ENCODE measurements at regions not wholly inside any gene's neighbourhood (a gene's known extent, or its start where the extent isn't known, plus 50 kb on each side); places are given as distances from the start of the nearest gene placed in this dataset.

DNA sequence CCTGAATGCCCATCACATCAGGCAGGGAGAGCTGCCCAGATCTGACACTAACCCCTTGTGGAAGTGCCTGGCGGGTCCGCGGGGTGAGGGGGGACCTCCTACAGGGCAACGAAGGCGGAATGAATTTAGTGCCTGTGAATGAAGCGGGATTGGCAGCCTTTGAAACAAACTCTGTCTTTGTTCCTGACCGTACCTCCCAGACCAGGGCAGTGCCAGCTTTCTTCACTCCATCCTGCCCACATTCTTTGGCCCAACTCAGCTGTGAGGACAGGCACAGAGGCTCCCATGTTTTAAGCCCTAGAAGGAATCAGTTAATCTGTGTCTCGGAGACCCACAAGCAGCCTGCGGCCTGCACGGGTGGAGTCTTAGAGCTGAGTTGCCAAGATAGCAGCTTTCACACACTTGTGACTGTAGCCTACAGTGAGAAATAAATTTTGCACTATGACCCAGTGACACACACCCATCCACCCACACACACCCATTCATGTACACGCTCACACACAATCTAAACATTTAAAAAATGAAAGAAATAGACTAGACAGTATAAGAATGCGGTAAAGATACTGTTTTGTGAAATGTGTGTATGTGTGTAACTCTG, 60.1 kb upstream of the USP24 start:
- H3K4me3 ChIP-seq (ENCODE audit: low read depth, low read length), result no peak overlapping the region

GRCh38 chr1:55272994-55273393, 57.8 kb upstream of the USP24 start:
- Histone ChIP-seq H3K27ac (ENCODE audit: low read depth, low read length) (no peak overlapping the region), H3K27me3 (ENCODE audit: control insufficient read depth, insufficient read depth, low read length) (no peaks in the 10 kb centered on the region), H3K36me3 (ENCODE audit: control insufficient read depth, insufficient read depth, low read length) (no peaks in the 10 kb centered on the region), H3K4me3 (ENCODE audit: low read depth, low read length) (no peak overlapping the region), H3K9ac (ENCODE audit: low read depth, low read length) (no peak overlapping the region), H3K4me1 (ENCODE audit: control insufficient read depth, insufficient read depth, low read length) (peaks cover 20% of the 10 kb centered on the region), H3K9me3 (ENCODE audit: control insufficient read depth, insufficient read depth, low read length) (no peaks in the 10 kb centered on the region)

More for the DNA sequence above, 60.1 kb upstream of the USP24 start:
- H3K36me3 ChIP-seq (ENCODE audit: control insufficient read depth, insufficient read depth, low read length), result no peaks in the 10 kb centered on the region
- H3K4me1 ChIP-seq (ENCODE audit: control insufficient read depth, insufficient read depth, low read length), result peaks cover 20% of the 10 kb centered on the region
- H3K27ac ChIP-seq (ENCODE audit: low read depth, low read length), result no peak overlapping the region
- H3K27me3 ChIP-seq (ENCODE audit: control insufficient read depth, insufficient read depth, low read length), result no peaks in the 10 kb centered on the region
- H3K9ac ChIP-seq (ENCODE audit: low read depth, low read length), result no peak overlapping the region
- H3K9me3 ChIP-seq (ENCODE audit: control insufficient read depth, insufficient read depth, low read length), result no peaks in the 10 kb centered on the region

Data from HUES48 (cell line).